ENCODE measurements at regions not wholly inside any gene's neighbourhood (a gene's known extent, or its start where the extent isn't known, plus 50 kb on each side); places are given as distances from the start of the nearest gene placed in this dataset.

GRCh38 chr14:104378698-104379113 lies 200.9 kb upstream of the C14orf180 start:
- DNase-seq (ENCODE audit: low read depth in 4 of 4, low spot score in 2 of 4) = no peak

- DNase-seq (ENCODE audit: low read depth in 4 of 4, low spot score in 2 of 4) = no peak
Measured at GRCh38 chr14:104382361-104383087, 197.0 kb upstream of the C14orf180 start.

GRCh38 chr14:104383088-104383995 lies 196.2 kb upstream of the C14orf180 start:
- DNase-seq (ENCODE audit: low read depth in 4 of 4, low spot score in 2 of 4) = no peak

GRCh38 chr14:104383996-104384775 lies 195.4 kb upstream of the C14orf180 start:
- no peak for DNase-seq (ENCODE audit: low read depth in 4 of 4, low spot score in 2 of 4)

GRCh38 chr14:104384776-104385071 lies 194.8 kb upstream of the C14orf180 start:
- DNase-seq (ENCODE audit: low read depth in 4 of 4, low spot score in 2 of 4) = no peak

- no peak for DNase-seq (ENCODE audit: low read depth in 4 of 4, low spot score in 2 of 4)
Measured at GRCh38 chr14:104385111-104385510, 194.5 kb upstream of the C14orf180 start.

GRCh38 chr14:104385531-104386101 lies 193.9 kb upstream of the C14orf180 start:
- DNase-seq (ENCODE audit: low read depth in 4 of 4, low spot score in 2 of 4) = no peak

GRCh38 chr14:104386151-104386841 lies 193.3 kb upstream of the C14orf180 start:
- no peak for DNase-seq (ENCODE audit: low read depth in 4 of 4, low spot score in 2 of 4)

- no peak for DNase-seq (ENCODE audit: low read depth in 4 of 4, low spot score in 2 of 4)
Measured at GRCh38 chr14:104387022-104388010, 192.2 kb upstream of the C14orf180 start.

- DNase-seq (ENCODE audit: low read depth in 4 of 4, low spot score in 2 of 4) = no peak
Measured at GRCh38 chr14:104388011-104388521, 191.5 kb upstream of the C14orf180 start.

- DNase-seq (ENCODE audit: low read depth in 4 of 4, low spot score in 2 of 4) = no peak
Measured at GRCh38 chr14:104388541-104389325, 190.8 kb upstream of the C14orf180 start.

GRCh38 chr14:104389326-104390220 lies 190.0 kb upstream of the C14orf180 start:
- no peak for DNase-seq (ENCODE audit: low read depth in 4 of 4, low spot score in 2 of 4)

- DNase-seq (ENCODE audit: low read depth in 4 of 4, low spot score in 2 of 4) = no peak
Measured at GRCh38 chr14:104390221-104390931, 189.2 kb upstream of the C14orf180 start.

GRCh38 chr14:104390941-104391901 lies 188.3 kb upstream of the C14orf180 start:
- DNase-seq (ENCODE audit: low read depth in 4 of 4, low spot score in 2 of 4) = no peak

- no peak for DNase-seq (ENCODE audit: low read depth in 4 of 4, low spot score in 2 of 4)
Measured at GRCh38 chr14:104392001-104392395, 187.6 kb upstream of the C14orf180 start.
